Smooth muscle cell of the brain vasculature (primary cell): ENCODE measurements at regions not wholly inside any gene's neighbourhood (a gene's known extent, or its start where the extent isn't known, plus 50 kb on each side); places are given as distances from the start of the nearest gene placed in this dataset.
"Not testable (repeated sequence)": the region's sequence is repeated elsewhere in the genome, so short reads cannot be mapped to it uniquely, and the experiment has no call there.

Source experiments
- DNase-seq: peaks from one replicate; pipeline ENCODE4 v3.0.0-alpha.2; 2012; ENCODE audit warnings: low read depth, low spot score

DNA sequence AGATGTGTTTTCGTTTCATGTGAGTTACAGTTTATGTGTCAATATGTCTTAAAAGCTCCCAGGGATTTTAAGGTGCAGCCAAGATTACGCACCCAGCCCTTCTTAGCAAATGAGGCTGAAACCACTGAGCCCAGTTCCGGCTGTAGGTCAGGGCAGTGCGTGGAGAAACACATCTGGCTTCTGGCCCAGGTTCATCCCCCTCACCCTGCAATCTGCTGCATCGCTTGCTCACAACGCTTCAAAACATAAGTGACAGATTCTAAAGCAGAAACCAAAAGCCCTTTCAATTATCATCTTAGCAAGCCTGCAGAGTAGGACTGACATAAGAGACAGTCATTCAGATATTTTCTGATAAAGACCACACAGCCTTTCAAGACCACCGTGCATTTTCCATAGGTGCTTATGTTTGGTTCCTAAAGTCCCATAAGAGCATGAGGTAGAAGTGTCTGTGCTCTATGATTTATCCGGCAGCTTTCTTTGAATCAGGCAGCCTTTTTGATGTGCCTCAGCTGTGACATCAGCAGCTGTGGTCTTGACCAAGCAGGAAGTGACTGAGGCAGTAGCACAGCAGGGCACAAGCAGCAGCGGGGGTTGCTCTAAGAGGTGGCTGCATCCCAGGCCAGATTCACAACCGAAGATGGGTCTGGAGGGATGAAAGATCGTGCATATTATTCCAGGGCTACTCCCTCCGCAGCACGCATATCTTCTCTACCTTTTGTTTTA, 72.1 kb upstream of the LYZL2 start:
- DNase-seq, result peak; percentile 49

GRCh38 chr10:30697806-30698205, 68.3 kb upstream of the LYZL2 start:
- no peak for DNase-seq

- not testable (repeated sequence) for DNase-seq
Measured at GRCh38 chr10:30697221-30697620, 67.7 kb upstream of the LYZL2 start.

DNA sequence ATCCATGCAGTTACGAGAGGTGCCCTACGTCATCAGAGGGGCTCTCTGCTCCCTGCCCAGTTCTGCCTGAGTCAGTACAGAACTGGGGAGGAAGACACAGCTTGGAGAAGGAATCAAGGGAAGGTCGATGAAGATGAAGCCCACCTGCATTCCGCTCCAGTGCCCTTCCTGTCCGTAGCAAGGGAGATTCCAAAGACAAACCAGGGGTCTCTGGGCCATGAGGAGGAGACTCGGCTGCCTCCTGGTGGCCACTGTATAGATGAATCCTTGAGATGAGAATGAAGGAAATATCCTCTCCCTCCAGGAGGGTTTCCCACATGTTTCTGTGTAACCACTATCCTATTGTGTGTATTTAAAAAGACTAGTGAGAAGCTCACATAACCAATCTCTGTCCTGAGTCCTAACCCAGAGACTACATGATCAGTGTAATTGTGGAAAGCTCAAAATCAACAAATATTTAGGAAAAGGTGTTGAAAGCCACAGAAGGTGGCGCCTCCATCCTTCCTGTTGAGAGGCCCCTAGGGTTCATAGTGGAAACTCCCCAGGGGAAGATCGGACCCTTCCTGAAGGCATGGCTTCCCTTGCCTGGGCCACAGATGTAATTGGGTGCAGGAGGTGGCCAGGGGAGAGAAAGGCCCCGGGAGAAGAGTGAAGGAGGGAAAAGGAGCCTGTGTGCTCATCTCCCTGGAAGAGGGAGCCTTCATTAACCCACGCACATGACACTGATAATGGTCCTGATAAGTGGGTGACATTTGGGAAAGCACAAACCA, 67.0 kb upstream of the LYZL2 start:
- DNase-seq, result not testable (repeated sequence)

DNA sequence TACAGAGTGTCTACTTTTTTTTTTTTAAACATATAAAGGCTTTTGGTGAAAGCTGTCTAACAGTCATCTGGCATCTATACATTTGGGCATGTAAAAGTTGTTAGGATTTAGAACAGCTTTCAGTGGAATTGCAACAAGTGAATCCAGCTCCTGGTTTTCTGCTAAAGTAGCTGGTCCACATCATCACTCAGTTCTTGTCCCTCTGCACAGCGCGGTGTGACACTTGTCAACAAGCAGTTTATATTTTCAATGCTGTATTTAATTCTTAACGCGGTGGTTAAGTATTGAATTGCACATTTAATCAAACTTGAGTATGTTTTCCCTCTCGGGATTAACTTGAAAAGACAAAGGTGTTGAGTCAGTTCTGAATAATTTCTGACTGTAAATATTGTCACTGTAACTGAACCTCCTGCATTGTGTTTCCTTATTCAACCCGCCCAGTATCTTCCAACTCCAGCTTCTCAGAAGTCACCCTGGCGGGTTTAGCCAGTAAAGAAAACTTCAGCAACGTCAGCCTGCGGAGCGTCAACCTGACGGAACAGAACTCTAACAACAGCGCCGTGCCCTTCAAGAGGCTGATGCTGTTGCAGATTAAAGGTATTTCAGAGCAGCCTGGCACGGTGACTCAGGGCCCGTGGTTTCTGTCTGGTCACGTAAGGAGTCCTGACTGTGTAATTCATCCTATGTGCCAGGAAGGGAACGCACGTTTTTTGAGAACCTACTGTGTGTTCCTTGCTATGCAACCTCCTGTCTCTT, 66.1 kb upstream of the LYZL2 start:
- DNase-seq, result not testable (repeated sequence)

DNA sequence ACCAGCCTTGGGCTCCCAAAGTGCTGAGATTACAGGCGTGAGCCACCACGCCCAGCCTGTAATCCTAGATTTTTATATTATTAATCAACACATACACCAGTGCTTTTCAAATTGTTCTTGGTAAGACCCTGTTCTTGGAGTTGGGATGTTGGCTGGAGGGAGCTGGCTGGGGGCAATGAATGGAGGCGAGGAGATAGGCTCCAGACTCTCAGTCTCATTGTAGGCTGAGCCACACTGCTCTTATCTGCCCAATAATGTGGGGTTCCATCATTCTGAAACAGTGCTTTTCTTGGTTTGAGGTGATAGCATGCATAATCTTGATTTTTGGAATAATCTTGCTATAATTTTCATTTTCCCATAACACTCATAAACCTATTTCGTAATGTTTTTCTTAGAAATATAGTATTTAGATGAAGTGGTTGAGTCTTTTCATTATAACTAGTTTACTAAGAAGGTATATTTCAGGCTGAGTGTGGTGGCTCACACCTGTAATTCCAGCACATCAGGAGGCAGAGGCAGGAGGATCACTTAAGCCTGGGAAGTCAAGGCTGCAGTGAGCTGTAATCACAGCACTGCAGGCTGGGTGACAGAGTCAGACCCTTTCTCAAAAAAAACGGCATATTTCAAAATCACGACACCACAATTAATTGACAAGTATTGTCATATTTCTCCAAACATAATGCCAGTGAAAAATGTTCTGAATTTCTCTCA, 65.1 kb upstream of the LYZL2 start:
- DNase-seq, result no peak

DNA sequence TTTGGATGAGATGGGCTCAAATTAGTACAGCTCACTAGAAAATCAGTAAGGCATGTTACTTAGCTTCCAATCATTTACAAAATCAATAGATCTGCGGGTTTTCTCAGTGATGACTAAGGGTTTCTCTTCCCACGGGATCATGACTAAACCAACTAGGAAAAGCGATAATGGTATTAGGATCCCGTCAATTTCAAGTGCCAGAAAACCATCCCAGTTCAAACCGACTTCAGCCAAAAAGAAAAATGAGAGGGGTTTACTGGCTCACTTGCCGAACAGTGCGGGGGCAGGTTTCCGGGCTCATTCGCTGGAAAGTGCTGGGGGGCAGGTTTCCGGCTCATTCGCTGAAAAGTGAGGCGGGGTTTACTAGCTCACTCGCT, 62.1 kb upstream of the LYZL2 start:
- DNase-seq, result no peak

- not testable (repeated sequence) for DNase-seq
Measured at GRCh38 chr10:30690948-30691638, 61.5 kb upstream of the LYZL2 start.

DNA sequence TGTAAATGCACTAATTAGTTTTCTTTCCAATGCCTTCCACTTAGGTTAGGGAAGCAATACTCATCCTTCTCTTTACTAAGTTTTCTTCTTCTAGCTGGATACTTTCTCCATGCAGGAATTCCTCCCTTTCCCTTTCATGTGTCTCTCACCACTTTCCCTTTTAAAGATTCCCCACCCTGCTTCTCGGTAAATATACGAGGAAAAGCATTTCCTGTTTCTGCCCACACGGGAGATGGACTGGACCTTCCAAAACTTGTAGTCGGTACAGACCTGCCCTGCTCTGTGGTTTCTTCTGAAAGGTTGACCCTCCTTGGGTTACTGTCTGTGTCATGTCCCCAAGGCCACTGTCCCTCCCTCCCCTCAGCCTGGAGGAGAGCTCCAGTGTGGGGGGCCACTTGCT, 58.9 kb upstream of the LYZL2 start:
- DNase-seq, result no peak

DNA sequence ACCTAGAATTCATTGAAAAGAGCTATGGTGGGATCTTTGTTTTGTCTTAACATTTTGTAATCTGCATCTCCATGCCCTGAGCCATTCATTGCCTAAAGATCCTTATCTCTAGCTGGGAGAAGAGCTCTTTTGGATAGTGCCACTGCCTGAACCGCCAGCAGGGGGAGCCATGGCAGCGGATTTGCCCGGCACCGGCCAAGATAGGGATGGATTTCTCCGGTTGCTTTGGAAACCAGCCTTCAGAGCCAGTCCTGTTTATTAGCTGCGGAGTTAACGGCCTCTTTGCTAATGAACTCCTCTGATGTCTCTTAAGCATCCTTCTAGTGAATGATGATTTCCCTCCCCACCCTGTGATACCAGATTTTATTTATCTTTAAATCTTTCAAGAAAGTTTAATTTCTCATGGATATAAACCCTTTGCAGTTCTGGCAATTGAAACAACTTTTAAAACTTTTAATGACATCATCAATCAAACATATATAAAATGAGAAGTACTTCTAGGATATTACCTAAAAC, 58.2 kb upstream of the LYZL2 start:
- peak; percentile 55 for DNase-seq

DNA sequence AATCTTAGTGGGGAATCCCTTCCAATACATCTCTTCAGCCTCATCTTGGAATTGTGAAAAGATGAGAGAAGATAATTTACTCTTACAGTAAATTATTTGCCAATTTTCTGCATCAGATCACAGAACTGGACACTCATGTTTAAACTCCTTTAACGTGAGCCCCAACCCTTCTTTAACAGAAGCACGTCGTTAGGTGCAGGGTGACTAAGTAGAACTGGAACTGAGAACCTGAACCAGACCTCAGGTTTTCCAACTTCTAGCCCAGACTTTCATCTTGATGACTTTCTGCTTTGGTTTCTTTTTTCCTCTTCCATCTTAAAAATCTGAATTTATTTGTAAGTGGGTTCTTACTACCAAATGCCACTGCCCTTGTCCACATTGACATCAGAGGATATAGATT, 57.2 kb upstream of the LYZL2 start:
- DNase-seq, result no peak

DNA sequence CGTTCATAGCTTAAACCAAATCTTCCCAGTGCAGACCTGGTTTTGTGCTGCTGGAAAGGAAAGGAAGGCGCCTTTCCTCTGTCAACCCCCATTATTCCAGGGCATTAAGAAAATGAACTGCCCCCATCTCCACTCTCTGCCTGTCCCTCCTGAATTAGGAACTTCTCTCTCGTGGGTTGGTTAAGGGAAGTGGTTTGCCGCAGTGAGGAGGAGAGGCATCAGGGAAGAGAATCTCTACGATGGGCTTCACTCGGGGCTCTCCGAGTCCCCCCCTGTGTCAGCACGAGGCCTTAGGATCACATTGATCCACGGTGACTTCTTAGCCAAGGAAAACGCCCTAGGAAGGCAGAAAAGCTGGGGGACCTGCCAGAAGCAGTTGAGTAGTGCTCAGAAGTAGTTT, 53.9 kb upstream of the LYZL2 start:
- DNase-seq, result no peak

GRCh38 chr10:30682377-30683199, 53.0 kb upstream of the LYZL2 start:
- DNase-seq, result peak; percentile 58

DNA sequence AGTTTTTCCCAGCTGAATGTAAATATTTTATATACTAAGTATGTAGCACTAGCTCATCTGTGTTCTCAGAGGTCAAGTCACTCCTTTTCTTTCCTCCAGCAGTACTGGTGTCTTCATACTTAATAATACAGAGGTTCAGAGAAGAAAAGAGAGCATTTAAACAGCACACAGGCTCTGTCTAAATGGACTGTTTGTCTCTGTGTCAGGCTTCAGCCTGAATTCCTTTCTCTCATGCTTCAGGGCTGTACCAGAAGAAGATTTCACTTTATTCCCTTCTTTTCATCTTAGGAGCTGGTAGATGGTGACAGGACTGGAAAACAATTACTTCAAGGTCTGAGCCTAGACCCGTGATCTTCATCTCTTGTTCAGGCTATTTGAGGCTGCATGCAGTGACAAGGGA, 51.4 kb upstream of the LYZL2 start:
- DNase-seq, result no peak
